K562 (cell line): ENCODE measurements at regions not wholly inside any gene's neighbourhood (a gene's known extent, or its start where the extent isn't known, plus 50 kb on each side); places are given as distances from the start of the nearest gene placed in this dataset.

ENCODE experiments used
- ATAC-seq: fragments of 200-7000 bp; cut with Tn5 transposase; 3 replicates; pipeline ENCODE4 v1.9.1; 2020; ENCODE audit warnings: moderate library complexity
- BruUV-seq: library from RNA; stranded (reverse); fragments of 400-500 nt; replicated peaks from 2 replicates; lab custom pipeline; 2021; lab: Mats Ljungman, UMichigan
- CTCF ChIA-PET: fragments of 300-600 bp; formaldehyde crosslinking; extraction: SDS; loops from one replicate; lab custom pipeline; 2021; ENCODE audit warnings: low intra/inter-chr PET ratio; lab: Yijun Ruan, JAX
- POLR2A ChIA-PET: fragments of 300-600, 350-650 bp; sonication (Branson Sonifier 250); formaldehyde crosslinking; extraction: SDS; loops from one replicate; lab custom pipeline; 2021; ENCODE audit warnings: antibody characterized with exemption, inconsistent platforms; lab: Yijun Ruan, JAX
- DNase-seq, 4 experiments: peaks; one replicate each; pipeline versions ENCODE4 v3.0.0 to v3.0.0-alpha.2; 2011 to 2018; ENCODE audit warnings: low spot score in 3 of 4, mixed read lengths in 3 of 4; ENCODE audit errors: extremely low read depth in 1 of 4
- FAIRE-seq: peaks from 2 replicates; lab custom pipeline; 2011; peaks lifted over from hg19 to GRCh38; lab: Jason Lieb, UNC
- H2AFZ ChIP-seq: 2 replicates; pipeline ENCODE4 v1.6.0; 2011; ENCODE audit warnings: low read depth, low read length, control low read depth, inconsistent platforms
- H3K27ac ChIP-seq: fragments of 200-600 bp; 3 replicates; pipeline ENCODE4 v1.8.0; 2011; ENCODE audit warnings: low read depth, mild to moderate bottlenecking, control low read depth, inconsistent platforms, low read length, moderate library complexity, mixed read lengths; ENCODE audit errors: extremely low read depth
- H3K27me3 ChIP-seq, 2 experiments: fragments of 300-600 bp in 1 of 2; 2 replicates in 1 of 2; 3 replicates in 1 of 2; pipeline versions ENCODE4 v1.6.0 to v1.8.0; 2011; ENCODE audit warnings: inconsistent platforms in 2 of 2, low read length in 2 of 2, mild to moderate bottlenecking in 1 of 2, mixed read lengths in 1 of 2, moderate library complexity in 1 of 2; ENCODE audit not compliant: control insufficient read depth in 2 of 2, insufficient read depth in 2 of 2
- H3K36me3 ChIP-seq: fragments of 300-600 bp; 3 replicates; pipeline ENCODE4 v1.8.0; 2011; ENCODE audit warnings: mild to moderate bottlenecking, low read length, inconsistent platforms; ENCODE audit not compliant: control insufficient read depth, insufficient read depth
- H3K4me1 ChIP-seq, 2 experiments: fragments of 200-600 bp in 1 of 2; replicated peaks in 1 of 2; 2 replicates in 1 of 2; 3 replicates in 1 of 2; pipeline versions ENCODE4 v1.5.1 to v1.8.0; 2011; ENCODE audit warnings: inconsistent platforms in 2 of 2, low read length in 2 of 2, mild to moderate bottlenecking in 1 of 2, mixed read lengths in 1 of 2, moderate library complexity in 1 of 2; ENCODE audit not compliant: control insufficient read depth in 2 of 2, insufficient read depth in 2 of 2
- H3K4me2 ChIP-seq: 2 replicates; pipeline ENCODE4 v1.6.1; 2011; ENCODE audit warnings: low read length, control low read depth, inconsistent platforms, mixed read lengths; ENCODE audit not compliant: insufficient read depth
- H3K4me3 ChIP-seq: fragments of 200-600 bp; sonication (generic), shearing (Covaris generic); 2 replicates; pipeline ENCODE4 v1.5.1; 2016; ENCODE audit warnings: control low read depth, inconsistent platforms
- H3K79me2 ChIP-seq: fragments of 200-600 bp; 3 replicates; pipeline ENCODE4 v1.8.0; 2011; ENCODE audit warnings: low read length, inconsistent platforms; ENCODE audit not compliant: control insufficient read depth, insufficient read depth
- H3K9ac ChIP-seq, 2 experiments: 2 replicates each; pipeline versions ENCODE4 v1.6.0 to v1.6.1; 2011; ENCODE audit warnings: low read depth in 2 of 2, low read length in 2 of 2, control low read depth in 1 of 2, inconsistent platforms in 1 of 2, mild to moderate bottlenecking in 1 of 2, mixed read lengths in 1 of 2; ENCODE audit not compliant: insufficient read depth in 1 of 2
- H3K9me1 ChIP-seq: one replicate; pipeline ENCODE4 v1.6.0; 2011; ENCODE audit warnings: inconsistent platforms, mild to moderate bottlenecking, low read length, moderate library complexity; ENCODE audit not compliant: control insufficient read depth, insufficient read depth
- H3K9me3 ChIP-seq: replicated peaks from 2 replicates; pipeline ENCODE4 v1.5.1; 2011; ENCODE audit warnings: low read depth, low read length, inconsistent platforms; ENCODE audit not compliant: control insufficient read depth, insufficient read depth
- H4K20me1 ChIP-seq: replicated peaks from 2 replicates; pipeline ENCODE4 v1.6.1; 2011; ENCODE audit warnings: low read length, inconsistent platforms, mixed read lengths; ENCODE audit not compliant: control insufficient read depth, insufficient read depth
- KLF10 ChIP-seq: fragments of 250-450 bp; sonication (Bioruptor Pico); IDR thresholded peaks from 2 replicates; pipeline ENCODE4 v1.6.1; 2021; ENCODE audit warnings: matching md5 sums
- LARP7 ChIP-seq: fragments of 450-650 bp; IDR thresholded peaks from 2 replicates; pipeline ENCODE4 v1.6.1; 2016
- NUFIP1 ChIP-seq: fragments of 450-650 bp; IDR thresholded peaks from 2 replicates; pipeline ENCODE4 v1.6.1; 2018; ENCODE audit not compliant: partially characterized antibody
- POLR3G ChIP-seq: IDR thresholded peaks from 2 replicates; pipeline ENCODE4 v1.6.1; 2011; ENCODE audit not compliant: insufficient read length, insufficient replicate concordance; ENCODE audit errors: extremely low read depth
- RBM17 ChIP-seq: fragments of 200-400 bp; formaldehyde crosslinking; IDR thresholded peaks from 2 replicates; pipeline ENCODE4 v1.6.1; 2017; ENCODE audit warnings: low read depth, mild to moderate bottlenecking, low read length, borderline replicate concordance
- RFX5 ChIP-seq: IDR thresholded peaks from 2 replicates; pipeline ENCODE4 v1.6.1; 2011; ENCODE audit warnings: low read depth, mild to moderate bottlenecking, improper control_type of control experiment, low read length
- SUPT5H ChIP-seq: fragments of 450-650 bp; IDR thresholded peaks from 2 replicates; pipeline ENCODE4 v1.6.1; 2016
- ZC3H11A ChIP-seq: IDR thresholded peaks from 2 replicates; pipeline ENCODE4 v1.6.1; 2012; ENCODE audit warnings: low read depth, low read length, improper control_type of control experiment
- ZNF124 ChIP-seq: sonication (generic); formaldehyde crosslinking; IDR thresholded peaks from 2 replicates; pipeline ENCODE4 v1.8.1; 2022; ENCODE audit warnings: missing genetic modification reagents
- ZNF232 ChIP-seq: sonication (generic); formaldehyde crosslinking; IDR thresholded peaks from 2 replicates; pipeline ENCODE4 v1.8.0; 2022; ENCODE audit warnings: mild to moderate bottlenecking, missing genetic modification reagents
- ZNF707 ChIP-seq: fragments of 250-450 bp; sonication (Bioruptor Pico); conservative IDR thresholded peaks from 2 replicates; pipeline ENCODE4 v1.8.0; 2022; ENCODE audit warnings: inconsistent platforms, mild to moderate bottlenecking, moderate library complexity
- ZNF830 ChIP-seq: fragments of 250-450 bp; sonication (Bioruptor Pico); IDR thresholded peaks from 2 replicates; pipeline ENCODE4 v1.5.0; 2021; ENCODE audit warnings: mild to moderate bottlenecking
- WGBS: fragments of 100-300 bp; shearing (Covaris generic); methylation state at CpG from one replicate; pipeline ENCODE4 v1.1.6; 2016; ENCODE audit warnings: low coverage, mixed read lengths; ENCODE audit not compliant: insufficient coverage; ENCODE audit errors: missing lambda C conversion rate; 5-methylcytosine and 5-hydroxymethylcytosine counted together
- in situ Hi-C: fragments of 300-500 bp; cut with MboI; formaldehyde crosslinking; loops from 4 replicates; pipeline ENCODE4 v1.15.0; 2018; ENCODE audit warnings: inconsistent platforms, mixed read lengths
- intact Hi-C: fragments of 100-400 bp; cut with micrococcal nuclease; formaldehyde crosslinking; loops from 2 replicates; pipeline ENCODE4 v1.14.2; 2022
- TF ChIP-seq, protein P1 (sequence below): sonication (generic); formaldehyde crosslinking; IDR thresholded peaks from 2 replicates; pipeline ENCODE4 v1.8.0; 2022; ENCODE audit warnings: missing genetic modification reagents, mild to moderate bottlenecking, moderate library complexity, borderline replicate concordance
- TF ChIP-seq, protein P2 (sequence below): sonication (generic); formaldehyde crosslinking; IDR thresholded peaks from 2 replicates; pipeline ENCODE4 v1.8.0; 2022; ENCODE audit warnings: mild to moderate bottlenecking, missing genetic modification reagents

DNA sequence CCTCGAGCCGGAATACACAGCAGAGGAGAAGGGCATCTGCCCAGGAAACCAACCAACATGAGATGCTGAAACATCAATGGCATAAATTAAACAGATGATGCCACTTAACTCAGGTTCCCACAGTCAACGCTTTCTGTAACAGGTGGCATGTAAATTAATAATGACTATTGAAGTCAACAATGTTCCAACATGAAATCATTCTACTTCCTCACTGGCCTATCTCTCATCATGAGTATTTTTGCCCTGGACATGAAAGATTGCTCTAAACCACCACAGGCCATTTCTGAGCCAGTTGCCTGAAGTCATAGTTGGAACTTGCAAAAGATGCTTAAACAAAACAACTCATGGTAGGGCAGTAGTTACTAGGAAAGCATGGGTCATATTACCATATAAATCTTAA is 397.9 kb upstream of the JARID2 start (continued):
- TF ChIP-seq, protein P1, sequence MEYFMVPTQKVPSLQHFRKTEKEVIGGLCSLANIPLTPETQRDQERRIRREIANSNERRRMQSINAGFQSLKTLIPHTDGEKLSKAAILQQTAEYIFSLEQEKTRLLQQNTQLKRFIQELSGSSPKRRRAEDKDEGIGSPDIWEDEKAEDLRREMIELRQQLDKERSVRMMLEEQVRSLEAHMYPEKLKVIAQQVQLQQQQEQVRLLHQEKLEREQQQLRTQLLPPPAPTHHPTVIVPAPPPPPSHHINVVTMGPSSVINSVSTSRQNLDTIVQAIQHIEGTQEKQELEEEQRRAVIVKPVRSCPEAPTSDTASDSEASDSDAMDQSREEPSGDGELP (CRISPR knock-in tag), result no peak
- TF ChIP-seq SUPT5H, result no peak

DNA sequence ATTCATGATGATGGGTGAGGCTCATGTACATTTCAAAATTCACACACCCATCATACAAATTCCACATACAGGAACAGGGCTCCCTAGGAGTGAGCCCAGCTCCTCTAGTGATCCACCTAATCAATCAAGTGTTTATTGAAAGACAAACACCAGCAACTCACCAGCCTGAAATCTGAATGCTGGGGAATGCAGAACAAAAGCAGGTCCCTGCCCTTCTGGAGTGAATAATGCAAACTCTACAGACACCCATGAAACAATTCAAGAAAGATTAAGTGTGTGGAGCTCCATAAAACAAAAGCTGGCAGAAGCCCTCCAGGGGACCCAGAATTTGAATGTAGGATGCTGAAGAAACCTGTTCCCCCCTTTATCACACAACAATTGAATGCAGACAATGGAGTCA is 396.7 kb upstream of the JARID2 start:
- Histone ChIP-seq H3K79me2 (no peaks in the 10 kb centered on the region), H4K20me1 (no peaks in the 10 kb centered on the region), H3K9me3 (no peaks in the 10 kb centered on the region), H3K36me3 (no peaks in the 10 kb centered on the region), H3K27ac (no peak overlapping the region), H3K4me2 (no peak overlapping the region), H3K27me3 (no peaks in the 10 kb centered on the region), H3K9ac (no peak overlapping the region), H3K9me1 (no peaks in the 10 kb centered on the region), H3K4me1 (peaks cover 0 to 3% of the 10 kb centered on the region in 2 experiments; a peak in 1 of 5 replicates), H2AFZ (no peak overlapping the region), H3K4me3 (no peak overlapping the region)
- ATAC-seq, result no peak
- no peak for TF ChIP-seq KLF10 (CRISPR knock-in tag)
- in situ Hi-C loops (no loop called here), intact Hi-C loops (no loop called here)
- no peak for DNase-seq
- CTCF ChIA-PET, result no interaction called here
- no peak for FAIRE-seq
- POLR2A ChIA-PET, result interaction anchor here (0.7 kb wide), 1 partner anchor 227 kb away, joined by 4 read pairs; no protein-coding TSS in a partner anchor
- no TSS peak for BruUV-seq

DNA sequence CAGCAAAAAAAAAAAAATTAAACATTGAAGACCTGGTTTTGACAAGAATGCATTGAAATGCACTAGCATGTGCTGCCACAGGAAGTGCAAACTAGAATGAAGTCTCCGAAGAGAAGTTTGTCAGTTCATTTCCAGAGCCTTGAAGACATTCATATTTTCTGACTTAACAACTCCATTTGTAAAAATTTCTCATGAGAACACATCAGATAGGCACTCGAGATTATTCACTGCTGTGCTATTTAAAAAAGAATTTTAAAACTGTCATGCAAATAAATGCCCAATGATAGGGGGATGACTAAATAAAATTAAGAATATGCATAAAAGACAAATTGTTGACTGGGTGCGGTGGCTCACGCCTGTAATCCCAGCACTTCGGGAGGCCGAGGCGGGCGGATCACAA is 394.6 kb upstream of the JARID2 start:
- no peak overlapping the region for H3K4me2 ChIP-seq
- ATAC-seq (no peak), DNase-seq (no peak), FAIRE-seq (no peak)
- H3K4me3 ChIP-seq, result no peak overlapping the region
- H4K20me1 ChIP-seq, result no peaks in the 10 kb centered on the region
- no peaks in the 10 kb centered on the region; a peak in 1 of 5 replicates for H3K4me1 ChIP-seq
- no peak overlapping the region for H3K9ac ChIP-seq
- TF ChIP-seq POLR3G (no peak), LARP7 (no peak), RBM17 (no peak), ZC3H11A (no peak), ZNF124 (CRISPR knock-in tag) (no peak), ZNF830 (no peak), ZNF707 (CRISPR knock-in tag) (no peak), ZNF232 (CRISPR knock-in tag) (no peak), RFX5 (no peak), NUFIP1 (no peak)
- TF ChIP-seq, protein P2, sequence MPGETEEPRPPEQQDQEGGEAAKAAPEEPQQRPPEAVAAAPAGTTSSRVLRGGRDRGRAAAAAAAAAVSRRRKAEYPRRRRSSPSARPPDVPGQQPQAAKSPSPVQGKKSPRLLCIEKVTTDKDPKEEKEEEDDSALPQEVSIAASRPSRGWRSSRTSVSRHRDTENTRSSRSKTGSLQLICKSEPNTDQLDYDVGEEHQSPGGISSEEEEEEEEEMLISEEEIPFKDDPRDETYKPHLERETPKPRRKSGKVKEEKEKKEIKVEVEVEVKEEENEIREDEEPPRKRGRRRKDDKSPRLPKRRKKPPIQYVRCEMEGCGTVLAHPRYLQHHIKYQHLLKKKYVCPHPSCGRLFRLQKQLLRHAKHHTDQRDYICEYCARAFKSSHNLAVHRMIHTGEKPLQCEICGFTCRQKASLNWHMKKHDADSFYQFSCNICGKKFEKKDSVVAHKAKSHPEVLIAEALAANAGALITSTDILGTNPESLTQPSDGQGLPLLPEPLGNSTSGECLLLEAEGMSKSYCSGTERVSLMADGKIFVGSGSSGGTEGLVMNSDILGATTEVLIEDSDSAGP (CRISPR knock-in tag), result no peak
- TF ChIP-seq, all 486 proteins: peak for 0
- 56% methylated on average over 3 of the region's 8 CpGs for WGBS
- intact Hi-C loops, result no loop called here
- ChIA-PET CTCF (no interaction called here), POLR2A (no interaction called here)
- BruUV-seq, result no TSS peak
- no peaks in the 10 kb centered on the region for H3K36me3 ChIP-seq
- H3K9me1 ChIP-seq, result no peaks in the 10 kb centered on the region
- no peaks in the 10 kb centered on the region for H3K27me3 ChIP-seq
- H3K9me3 ChIP-seq, result no peaks in the 10 kb centered on the region
- in situ Hi-C loops, result no loop called here
- H2AFZ ChIP-seq, result no peak overlapping the region
- no peaks in the 10 kb centered on the region for H3K79me2 ChIP-seq
- H3K27ac ChIP-seq, result no peak overlapping the region
